Stimulated activated CD4-positive, alpha-beta T cell treated with anti-CD3 and anti-CD28 coated beads, Interleukin-15, amount 100 ng/mL, for 24 hours (primary cell): ENCODE measurements at regions not wholly inside any gene's neighbourhood (a gene's known extent, or its start where the extent isn't known, plus 50 kb on each side); places are given as distances from the start of the nearest gene placed in this dataset.

Source experiments
- DNase-seq: peaks from one replicate; pipeline ENCODE4 v3.0.0-alpha.2; 2020

DNA sequence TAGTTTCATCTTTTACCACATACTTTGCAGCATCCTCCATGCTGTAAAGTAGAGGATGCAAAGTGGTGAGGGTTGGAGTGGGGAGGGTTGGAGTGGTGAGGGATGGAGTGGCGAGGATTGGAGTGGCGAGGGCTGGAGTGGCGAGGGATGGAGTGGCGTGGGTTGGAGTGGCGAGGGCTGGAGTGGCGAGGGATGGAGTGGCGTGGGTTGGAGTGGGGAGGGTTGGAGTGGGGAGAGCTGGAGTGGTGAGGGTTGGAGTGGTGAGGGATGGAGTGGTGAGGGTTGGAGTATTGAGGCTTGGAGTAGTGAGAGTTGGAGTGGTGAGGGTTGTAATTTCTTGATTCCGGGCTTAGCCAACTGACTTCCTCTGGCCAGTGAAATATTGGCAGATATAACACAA is 618.3 kb downstream of the MRPL39 start:
- DNase-seq: no peak

DNA sequence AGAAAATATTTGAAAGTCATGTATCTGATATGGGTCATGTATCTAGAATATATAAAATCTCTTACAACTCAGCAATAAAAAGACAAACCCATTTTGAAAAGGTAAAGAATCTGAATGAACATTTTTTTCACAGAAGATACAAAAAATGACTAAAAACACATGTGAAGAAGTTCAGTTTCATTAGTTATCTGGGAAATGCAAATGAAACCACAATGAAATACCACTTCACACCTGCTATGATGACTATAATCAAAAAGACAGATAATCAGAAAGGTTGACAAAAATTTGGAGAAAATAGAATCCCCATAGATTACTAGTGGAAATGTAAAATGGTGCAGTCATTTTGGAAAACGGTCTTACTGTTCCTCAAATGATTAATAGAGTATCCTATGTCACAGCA is 631.0 kb downstream of the MRPL39 start:
- no peak for DNase-seq

DNA sequence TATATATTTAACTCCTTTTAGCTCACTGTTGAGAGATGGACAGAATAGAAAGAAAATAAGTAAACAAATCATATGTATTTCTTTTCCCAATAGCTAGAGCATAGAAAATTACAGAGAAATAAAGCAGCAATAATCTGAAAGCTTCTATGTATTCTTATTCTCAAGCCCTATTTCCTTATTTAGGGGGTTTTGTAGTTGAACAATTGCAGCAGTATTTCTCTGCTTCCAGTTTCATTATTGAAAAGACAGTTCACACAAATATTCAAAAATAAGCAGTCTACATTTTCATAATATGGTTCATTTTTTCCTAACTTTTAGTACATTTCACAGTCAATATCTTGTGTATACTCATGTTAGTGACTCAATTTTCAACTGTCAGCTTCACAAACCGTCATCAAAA is 638.2 kb downstream of the MRPL39 start:
- DNase-seq: no peak

DNA sequence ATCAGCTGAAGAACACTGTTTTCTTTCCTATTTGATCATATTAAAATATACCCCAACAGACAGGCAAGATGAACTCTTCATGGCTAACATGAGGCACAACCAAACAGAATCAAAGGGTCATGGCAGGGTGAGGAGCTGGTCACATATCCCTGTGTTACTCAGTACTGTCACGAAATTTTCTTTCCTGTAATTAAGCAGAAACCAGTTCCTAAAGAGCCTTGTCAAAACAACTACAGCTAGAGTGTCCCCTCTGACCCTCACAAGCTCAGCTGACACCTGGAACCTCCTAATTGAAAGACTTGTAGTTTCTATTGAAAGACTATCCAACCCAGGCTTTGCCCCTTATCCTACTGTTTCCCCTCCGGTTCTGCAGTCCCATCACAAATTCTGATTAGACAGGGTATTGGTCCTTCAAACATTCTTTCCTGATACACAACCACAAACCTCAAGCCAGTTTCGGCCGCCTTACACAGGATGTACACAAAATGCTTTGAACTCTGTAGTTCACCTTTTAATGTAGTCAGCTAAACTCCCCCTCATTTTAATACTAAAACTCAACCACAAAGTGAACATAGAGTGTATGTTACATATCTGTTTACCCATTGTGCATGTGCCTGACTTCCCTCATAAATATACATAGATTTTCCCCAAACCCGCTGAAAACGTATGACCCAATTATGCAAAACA is 651.9 kb downstream of the MRPL39 start:
- peak; percentile 2 for DNase-seq

DNA sequence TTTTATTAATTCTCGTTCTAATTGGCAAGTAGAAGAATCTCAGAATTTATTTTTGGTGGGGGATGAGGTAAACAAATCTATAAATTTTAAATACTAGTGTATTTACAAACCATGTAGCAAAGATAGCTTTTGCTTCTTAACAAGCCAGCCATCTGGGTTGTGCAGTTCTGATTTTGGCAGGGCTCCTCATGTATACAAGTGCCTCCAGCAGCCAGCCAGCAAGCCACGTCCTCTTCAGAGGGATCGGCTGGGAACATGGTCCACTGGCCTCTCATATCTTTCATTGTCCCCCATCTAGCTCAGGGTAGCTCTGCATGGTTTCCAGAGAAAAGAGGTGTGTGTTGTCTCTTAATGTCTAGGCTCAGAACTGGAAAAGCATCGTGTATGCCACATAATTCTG is 659.1 kb downstream of the MRPL39 start:
- no peak for DNase-seq

DNA sequence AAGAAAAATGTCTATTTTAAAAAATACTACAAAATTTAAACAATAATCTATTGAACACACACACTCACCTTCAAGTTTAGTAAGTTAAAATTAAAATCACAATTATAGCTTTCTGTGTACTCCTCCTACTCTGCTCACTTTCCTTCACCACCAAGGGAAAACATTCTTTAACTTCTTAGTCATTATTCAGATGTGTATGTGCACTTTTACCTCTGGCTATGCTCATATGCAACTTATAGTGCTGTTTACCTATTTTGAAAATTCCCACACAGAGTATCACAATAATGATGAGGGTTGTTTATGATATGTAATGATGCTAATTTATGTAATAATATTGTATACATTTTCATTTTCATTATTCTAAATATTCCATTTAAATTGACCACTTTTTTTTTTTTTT is 661.4 kb downstream of the MRPL39 start:
- DNase-seq: no peak

DNA sequence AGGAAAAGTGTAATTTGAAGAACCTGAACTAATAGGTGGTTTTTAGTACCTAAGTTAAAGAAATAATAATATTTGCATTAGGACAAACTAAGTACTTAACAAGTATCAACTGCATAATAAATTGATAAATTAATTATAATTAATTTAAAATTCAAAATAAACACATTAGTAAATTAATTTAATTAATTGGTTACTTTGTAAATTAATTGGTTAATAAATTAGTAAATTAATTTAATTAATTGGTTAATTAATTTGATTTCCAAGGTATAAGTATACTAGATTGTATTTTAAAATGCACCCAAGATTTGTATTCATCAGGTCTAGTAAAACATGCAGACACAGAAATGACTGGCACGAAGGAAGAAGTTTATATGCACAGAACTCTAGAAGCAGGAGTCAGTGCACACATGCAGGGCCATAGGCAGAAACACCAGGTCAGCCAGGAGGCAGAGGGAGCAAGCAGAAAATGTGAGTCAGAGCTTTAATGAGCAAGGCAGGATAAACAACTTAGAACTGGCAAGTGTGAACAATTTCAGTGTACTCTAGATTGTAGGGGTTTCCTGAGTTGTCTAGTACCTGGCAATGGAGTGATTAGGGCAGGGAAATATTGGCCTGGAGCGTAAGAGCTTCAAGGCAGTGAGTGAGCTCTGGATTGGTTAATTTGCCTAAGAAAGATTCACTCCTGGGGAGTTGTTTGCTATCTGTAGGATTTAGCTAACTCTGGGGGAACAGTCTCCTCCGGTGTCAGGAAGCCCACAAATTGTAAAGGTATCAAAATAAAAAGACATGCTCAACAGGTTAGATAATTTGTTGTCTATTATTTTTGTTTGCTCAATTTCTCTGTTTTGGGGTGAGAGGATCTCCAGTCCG is 665.7 kb downstream of the MRPL39 start:
- no peak for DNase-seq

DNA sequence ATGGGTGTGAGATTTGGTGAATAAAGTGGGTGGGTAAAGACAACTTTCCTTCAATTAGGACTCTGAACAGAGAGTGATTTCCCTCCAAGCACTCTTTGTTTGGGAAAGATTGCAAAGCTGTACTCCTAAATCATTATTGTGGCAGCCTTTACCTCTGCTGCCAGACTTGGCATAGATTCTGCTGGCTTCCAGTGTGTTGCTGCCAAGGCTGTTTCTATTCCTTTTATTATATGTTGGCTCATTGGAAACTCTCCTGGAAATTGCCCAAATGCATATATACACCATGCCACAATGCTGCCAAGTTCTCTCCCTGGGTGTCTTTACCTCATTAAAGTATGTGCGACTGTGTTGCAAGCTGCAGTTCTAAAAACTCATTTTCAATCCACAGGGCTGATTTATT is 668.0 kb downstream of the MRPL39 start:
- DNase-seq: no peak

DNA sequence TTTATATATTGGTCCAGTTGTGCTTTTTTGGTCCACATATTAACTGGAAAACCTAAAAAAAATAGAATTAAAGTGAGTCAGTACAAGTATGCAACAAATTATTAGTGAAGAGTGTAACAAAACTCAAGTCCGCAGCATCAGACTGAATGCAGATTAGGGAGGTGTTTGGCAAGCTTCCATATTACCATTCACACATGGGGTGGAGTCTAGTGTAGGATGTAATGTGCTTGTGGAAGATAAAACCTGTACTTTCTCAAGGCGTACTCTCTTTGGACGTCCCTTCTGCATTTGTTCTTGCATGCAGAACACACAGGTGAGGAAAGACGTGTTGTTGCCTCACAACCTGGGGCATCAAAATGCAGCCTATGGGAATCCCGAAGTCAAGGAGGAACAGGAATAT is 668.7 kb downstream of the MRPL39 start:
- no peak for DNase-seq

DNA sequence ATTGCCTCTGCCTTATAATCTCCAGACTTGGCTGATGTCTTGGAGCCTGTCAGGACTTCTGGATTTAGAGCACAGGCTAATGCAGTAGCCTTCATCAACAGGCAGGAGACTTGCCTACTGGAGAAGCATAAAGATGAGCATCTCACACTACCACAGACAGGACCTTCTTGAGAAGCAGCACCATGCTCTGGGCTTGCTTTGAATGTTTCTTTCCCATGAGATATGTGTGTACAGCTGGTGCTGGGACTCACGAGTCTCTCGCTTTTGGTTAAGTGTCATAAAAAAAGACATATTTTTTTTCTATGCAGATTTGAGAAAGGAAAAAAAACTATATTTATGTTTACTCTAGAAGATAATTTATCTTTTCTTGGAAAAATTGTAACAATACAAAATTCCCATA is 671.3 kb downstream of the MRPL39 start:
- DNase-seq: no peak

DNA sequence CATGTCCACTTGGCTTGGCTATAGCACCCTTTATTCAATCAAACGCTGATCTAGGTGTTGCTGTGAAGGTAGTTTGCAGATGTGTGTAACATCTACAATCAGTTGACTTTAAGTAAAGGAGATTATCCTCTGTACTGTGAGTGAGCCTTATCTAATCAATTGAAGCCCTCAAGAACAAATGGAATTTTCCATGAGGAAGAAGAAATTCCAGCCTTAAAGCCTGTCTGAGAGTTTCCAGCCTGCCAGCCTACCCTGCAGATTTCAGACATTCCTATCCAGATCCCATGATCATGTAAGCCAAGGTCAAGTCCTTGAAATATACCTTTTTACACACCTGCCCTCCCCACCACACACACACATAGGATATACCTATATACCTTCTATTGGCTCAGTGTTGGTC is 696.7 kb downstream of the MRPL39 start:
- no peak for DNase-seq

DNA sequence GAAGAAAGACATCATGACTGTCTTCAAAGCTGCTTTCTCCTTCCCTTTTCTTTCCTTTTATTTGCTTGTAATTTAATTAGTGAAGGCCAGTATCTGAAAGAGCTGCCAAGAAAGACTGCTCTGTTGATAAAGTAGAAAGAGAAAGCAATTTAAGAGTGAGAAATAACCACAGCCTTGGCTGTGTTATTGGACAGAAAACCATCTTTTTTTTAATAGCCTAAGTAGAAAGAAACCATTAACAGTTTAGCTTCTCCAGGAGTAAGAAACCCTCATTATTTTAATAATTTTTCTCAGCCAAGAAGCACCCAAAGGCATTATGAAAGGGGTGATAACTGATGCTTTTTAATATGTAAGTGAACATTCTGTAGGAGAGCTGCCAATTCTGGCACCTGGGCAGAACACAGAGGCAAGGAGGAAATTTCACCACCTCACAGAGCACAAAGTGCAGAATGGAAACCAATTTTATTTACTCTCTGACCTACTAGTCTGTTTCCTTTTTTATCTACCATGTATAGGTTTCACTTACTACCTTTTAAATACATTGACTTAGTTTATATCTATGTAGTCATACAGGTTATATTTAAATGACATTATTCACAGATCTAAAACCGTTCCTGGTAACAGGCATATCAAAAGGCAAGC is 703.2 kb downstream of the MRPL39 start:
- no peak for DNase-seq

DNA sequence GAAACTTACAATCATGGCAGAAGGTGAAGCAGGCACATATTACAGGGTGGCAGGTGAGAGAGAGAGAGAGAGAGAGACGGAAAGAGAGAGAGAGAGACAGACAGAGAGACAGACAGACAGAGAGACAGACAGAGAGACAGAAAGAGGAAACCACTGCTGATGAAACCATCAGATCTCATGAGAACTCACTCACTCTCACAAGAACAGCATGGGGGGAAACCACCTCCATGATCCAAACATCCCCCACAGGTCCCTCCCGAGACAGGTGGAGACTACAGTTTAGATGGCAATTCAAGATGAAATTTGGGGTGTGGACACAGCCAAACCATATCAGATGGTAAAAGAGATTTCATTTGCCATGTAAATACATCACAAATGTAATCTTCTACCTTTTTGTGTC is 708.1 kb downstream of the MRPL39 start:
- DNase-seq: no peak

DNA sequence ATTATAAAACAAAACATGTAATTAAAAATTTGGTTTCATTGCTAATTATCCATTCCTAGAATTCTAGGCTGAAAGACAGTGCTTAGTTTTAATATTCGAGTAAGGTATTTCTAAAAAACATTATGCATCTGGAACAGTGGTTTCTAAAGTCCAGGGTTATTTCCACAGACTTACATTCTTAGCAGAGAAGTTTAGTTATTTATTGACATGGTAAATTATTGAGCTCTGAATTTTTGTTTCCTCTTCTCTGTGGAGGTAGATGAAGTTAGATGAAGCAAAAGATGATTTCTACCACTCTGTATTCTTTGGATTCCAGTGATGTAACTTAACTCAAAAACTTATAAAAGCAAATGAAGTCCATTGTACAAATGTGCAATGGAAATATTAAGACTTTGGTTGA is 709.4 kb downstream of the MRPL39 start:
- DNase-seq: no peak

DNA sequence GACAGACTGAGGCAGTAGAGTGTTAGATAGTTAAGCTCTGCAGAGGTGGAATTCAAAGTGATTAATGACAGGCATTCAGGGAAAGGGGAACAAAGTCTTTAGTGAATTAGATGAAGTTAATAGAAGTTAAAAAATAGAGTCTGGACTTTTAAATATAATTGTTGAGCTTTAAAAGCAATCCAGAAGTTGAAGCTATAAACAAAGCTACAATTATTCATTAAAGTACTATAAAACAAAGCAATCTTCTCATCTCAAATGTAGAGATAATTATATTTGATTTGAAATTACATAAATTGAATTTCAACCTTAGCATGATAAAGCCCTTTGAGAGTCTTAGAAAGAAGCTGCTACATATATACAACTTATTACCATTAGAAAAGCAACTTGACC is 710.6 kb downstream of the MRPL39 start:
- no peak for DNase-seq

DNA sequence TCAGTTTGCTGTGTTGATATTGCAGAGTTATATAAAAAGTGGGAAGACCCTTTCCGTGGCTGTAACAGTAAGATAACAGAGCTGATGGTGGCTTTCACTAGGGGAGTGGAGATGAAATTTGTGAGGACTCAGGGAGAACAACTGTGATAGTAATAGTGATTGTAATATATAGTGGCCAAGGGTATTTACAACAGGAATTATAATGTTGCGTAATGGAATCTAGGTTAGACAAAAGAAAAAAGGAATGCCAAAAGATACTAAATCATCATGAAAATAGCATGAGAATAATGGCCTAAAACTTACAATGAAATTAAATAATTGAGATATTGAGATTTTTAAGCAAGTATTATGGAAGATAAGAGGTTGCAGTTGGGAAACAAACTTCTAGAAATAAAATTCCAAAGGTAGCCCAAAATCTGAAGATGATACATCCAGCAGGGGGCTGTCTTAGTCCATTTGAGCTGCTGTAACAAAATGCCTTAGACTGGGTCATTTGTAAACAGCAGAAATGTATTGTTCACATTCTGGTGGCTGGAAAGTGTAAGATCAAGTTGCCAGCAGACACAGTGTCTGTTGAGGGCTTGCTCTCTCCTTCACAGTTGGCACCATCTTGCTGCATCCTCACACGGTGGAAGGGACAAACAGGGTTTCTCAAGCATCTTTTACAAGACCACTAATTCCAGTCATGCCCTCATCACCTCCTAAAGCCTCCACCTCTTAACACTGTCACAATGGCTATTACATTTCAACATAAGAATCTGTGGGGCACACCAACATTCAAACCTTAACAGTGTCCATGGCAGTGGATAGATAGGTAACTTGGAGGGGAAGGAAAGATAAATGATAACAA is 711.2 kb downstream of the MRPL39 start:
- DNase-seq: no peak

DNA sequence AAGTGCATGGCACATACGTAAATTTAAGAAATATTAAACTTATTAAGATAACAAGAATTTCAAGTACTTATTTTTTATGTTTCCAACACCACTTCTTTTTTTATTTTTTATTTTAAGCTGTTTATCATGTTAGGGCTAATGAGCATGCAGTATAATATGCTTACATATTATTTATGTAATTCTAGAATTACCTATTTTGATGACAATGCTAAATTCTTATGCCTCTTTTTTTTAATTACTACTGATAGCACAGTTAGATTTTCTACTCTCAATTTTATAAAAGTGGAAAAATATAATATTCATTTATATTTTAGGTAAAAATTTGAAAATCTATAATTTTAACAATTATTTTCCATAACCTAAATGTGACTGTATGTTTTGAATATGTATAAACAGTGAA is 713.0 kb downstream of the MRPL39 start:
- no peak for DNase-seq

DNA sequence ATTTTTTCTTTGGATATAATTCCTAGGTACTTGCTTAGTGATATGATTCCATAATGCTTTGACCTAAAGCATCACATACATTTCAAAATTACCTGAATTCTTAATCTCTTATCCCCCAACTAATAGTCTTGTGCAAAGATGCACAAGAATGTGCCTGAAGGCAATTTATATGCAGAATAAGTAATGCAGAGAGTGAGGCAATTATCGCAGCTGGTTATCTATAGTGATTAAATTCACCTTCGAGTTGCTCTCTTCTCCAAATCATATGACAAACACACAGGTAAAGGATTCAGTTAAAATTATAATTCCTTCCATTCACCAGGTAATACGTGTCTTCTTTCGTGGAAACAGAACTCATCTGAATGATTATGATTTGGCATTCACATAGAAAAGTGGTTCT is 717.3 kb downstream of the MRPL39 start:
- DNase-seq: no peak

DNA sequence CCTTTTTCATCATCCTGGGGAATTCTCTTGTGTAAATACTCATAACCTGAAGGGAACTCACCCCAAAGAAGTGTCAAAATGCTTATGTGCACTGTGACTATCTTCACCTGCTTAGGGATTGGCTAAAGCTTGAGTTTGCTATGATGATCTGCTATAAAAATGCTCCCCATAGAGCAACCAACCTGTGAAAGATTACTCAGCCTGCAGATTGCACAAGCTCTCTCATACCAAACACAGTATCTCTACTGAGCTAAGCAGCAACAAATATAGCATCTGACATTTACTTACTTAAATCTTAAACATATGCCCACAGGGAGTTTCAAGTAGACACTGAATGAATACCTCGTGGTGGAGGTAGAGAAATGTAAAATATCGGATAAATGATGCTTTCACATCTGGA is 725.8 kb downstream of the MRPL39 start:
- DNase-seq: no peak

DNA sequence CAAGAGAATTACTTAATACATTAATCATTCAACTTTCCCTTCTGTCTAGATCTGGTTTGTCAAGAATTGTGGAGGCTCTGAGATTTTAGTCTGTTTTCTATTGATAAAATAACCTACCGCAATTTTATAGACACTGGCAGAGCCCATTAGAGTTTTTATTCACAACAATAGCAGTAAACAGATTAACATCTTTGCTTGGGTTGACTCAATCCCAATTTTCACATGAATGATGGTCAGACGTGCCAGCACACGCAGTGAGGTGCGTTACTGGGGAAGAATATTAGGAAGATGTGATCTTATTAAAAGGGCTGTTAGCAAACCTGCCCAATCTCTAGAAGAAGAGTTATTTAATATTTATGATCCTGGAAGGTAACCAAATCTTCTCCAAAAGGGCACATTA is 736.6 kb downstream of the MRPL39 start:
- no peak for DNase-seq

DNA sequence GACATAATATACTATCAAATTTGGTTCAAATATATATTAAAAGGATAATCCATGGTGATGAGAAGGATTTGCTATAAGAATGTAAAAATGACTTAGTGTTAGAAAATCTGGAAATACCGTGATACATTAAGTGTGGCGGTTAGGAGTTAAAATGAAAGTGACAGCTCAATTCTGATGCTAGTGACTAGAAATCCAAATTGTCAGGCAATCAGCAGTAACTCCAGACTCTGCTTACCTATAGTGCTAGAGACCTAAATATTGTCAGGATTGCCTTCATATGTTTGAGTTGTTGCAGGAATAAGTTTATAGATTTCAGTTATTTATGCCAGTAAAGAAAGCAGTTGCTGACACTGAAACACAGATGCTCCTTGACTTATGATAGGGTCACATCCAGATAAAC is 737.4 kb downstream of the MRPL39 start:
- DNase-seq: no peak

DNA sequence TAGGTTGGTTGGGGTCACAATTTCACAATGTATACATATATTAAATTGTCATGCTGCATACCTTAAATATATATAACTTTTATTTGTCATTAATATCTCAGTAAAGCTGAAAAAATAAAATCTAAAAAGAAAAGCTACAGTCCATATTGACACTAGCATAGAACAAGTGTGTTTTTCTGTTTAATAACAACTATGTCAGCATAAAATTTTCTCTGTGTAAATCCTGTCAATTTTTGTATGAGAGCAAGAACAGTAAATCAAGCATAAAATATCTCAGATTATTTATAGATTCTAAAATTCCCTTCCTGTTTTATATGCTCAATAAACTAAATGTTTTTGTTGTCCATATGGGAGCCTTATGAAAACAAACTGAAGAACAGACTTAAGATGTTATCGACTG is 739.2 kb downstream of the MRPL39 start:
- no peak for DNase-seq

DNA sequence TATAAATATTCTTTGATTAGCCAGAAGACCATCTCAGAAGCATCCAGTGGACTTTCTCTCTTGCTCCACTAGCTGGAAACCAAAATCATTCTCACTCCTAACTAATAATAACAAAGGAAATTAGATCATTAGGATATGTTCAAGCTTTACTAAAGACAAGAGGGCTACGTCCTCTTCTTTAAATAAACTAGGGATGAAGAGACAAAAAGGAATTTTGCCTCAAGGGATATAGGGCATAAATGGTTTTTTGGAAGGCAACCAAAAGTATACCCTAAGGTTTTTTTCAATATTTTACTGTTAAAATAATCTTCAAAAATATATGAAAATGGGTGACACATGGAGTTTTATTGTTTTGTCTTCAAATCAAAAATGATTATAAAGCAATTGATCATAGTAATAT is 745.8 kb downstream of the MRPL39 start:
- DNase-seq: no peak
